ENCODE measurements at regions not wholly inside any gene's neighbourhood (a gene's known extent, or its start where the extent isn't known, plus 50 kb on each side); places are given as distances from the start of the nearest gene placed in this dataset.

- TF ChIP-seq CTCF (IDR thresholded peaks at IDR 0.05; ENCODE audit: insufficient read depth, missing control alignments), result no peak
- no peak for FAIRE-seq
- DNase-seq (ENCODE audit: insufficient read length, low spot score), result no peak
Measured at GRCh38 chr1:73765551-73766233, 432.3 kb downstream of the LRRIQ3 start.

GRCh38 chr1:73761559-73761958 lies 436.4 kb downstream of the LRRIQ3 start:
- DNase-seq (ENCODE audit: insufficient read length, low spot score) (no peak), FAIRE-seq (no peak)
- TF ChIP-seq CTCF (IDR thresholded peaks at IDR 0.05; ENCODE audit: insufficient read depth, missing control alignments), result no peak

DNA sequence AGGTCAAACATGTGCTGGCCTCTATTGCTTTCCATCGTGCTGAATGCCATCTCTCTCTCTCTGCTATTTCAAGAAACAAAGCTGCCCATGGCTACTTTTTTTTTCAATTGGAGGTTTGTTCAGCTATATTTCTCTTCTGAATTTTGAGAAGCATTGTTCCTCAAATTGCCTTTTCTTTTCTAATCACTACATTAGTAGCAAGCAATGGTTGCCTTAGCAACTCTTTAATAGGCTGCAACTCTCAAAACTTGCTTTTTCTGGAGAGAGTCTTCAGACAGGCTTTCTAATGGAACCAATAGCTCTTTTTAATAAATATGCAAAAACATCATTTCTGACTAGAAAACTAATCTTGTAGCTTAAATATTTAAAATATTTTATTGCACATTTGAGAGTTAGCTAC lies 439.0 kb downstream of the LRRIQ3 start:
- DNase-seq (ENCODE audit: insufficient read length, low spot score), result no peak
- no peak for FAIRE-seq
- no peak for TF ChIP-seq CTCF (IDR thresholded peaks at IDR 0.05; ENCODE audit: insufficient read depth, missing control alignments)

GRCh38 chr1:73756817-73757216 lies 441.2 kb downstream of the LRRIQ3 start:
- no peak for DNase-seq (ENCODE audit: insufficient read length, low spot score)
- FAIRE-seq, result peak; percentile 32
- TF ChIP-seq CTCF (IDR thresholded peaks at IDR 0.05; ENCODE audit: insufficient read depth, missing control alignments), result no peak

DNA sequence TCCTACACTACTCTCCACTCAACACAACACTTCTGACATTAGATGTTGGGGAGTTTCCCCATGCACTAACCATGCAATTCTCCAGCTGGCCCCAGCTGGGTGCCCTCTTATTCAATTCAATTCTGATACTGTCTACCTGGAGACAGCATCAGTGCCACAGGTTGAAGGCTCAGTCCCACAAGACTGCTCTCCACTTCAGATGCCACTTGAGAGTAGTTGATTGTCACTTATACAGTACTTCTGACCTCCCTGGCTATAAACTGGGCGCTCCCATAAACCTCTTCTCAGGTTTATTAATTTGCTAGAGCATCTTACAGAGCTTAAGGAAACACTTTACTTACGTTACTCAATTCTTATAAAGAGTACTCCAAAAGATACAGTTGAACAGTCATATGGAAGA lies 442.3 kb downstream of the LRRIQ3 start:
- no peak for DNase-seq (ENCODE audit: insufficient read length, low spot score)
- no peak for FAIRE-seq
- TF ChIP-seq CTCF (IDR thresholded peaks at IDR 0.05; ENCODE audit: insufficient read depth, missing control alignments), result no peak

DNA sequence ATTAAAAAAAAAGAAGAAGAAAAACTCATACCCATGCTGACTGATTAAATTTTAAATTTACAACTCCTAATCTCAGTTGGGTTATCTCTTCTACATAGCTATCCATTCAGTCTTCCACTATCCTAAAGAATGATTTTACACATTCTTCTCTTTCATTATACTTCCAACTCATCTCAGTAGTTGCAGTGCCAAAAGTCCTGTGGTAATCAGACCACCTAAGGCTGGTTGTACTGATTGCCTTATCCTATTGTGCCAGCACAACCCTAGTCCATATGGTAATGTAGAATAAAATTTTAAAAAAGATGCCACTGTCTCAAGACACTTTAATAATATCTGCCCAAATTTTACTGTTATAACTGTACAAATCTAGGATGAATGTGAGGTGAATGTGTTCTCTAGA lies 448.0 kb downstream of the LRRIQ3 start:
- DNase-seq (ENCODE audit: insufficient read length, low spot score) (no peak), FAIRE-seq (no peak)
- TF ChIP-seq CTCF (IDR thresholded peaks at IDR 0.05; ENCODE audit: insufficient read depth, missing control alignments), result no peak

DNA sequence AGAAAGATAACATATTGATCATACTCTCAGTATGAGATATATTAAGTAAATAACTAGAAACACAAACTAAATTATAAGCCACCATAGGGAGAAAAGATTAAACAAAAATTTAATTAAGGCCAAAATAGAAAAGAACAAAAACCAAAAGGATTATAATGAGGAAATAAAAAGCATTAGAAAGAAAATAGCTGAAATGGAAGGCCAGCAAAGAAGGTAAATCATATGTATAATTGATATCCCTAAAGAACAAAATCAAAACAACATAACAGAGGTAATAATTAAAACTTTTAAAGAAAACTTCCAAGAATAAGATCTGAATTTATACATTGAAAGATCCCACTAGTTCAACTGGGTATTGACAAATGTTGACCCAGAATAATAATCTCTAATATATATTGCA lies 453.0 kb downstream of the LRRIQ3 start:
- DNase-seq (ENCODE audit: insufficient read length, low spot score) (no peak), FAIRE-seq (no peak)
- no peak for TF ChIP-seq CTCF (IDR thresholded peaks at IDR 0.05; ENCODE audit: insufficient read depth, missing control alignments)
